Anterior cingulate cortex (tissue), 58 donors: ENCODE measurements at regions not wholly inside any gene's neighbourhood (a gene's known extent, or its start where the extent isn't known, plus 50 kb on each side); places are given as distances from the start of the nearest gene placed in this dataset.

Source experiments
- DNase-seq, 58 donors: peaks; one replicate each; lab custom pipeline; 2025; lab: John Stamatoyannopoulos, UW

DNA sequence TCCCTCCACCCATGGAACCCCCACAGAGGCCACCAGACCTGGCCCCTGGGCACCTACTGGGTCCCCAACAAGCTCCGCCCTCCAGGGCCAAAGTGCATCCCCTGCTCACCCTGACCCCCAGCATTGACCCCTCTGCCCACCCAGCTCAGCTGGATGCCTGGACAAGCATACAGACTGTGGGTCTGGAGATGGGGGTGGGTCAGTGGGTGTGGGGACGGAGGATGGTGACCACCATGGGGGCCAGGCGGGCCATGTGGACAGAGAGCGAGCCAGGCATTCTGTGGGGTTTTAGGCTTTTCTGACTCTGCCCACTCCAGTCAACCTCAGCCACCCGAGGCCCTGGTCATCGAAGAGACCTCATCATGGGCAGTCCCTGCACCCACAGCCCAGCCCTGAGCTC, 183.7 kb downstream of the BRD1 start:
- no peak for DNase-seq

DNA sequence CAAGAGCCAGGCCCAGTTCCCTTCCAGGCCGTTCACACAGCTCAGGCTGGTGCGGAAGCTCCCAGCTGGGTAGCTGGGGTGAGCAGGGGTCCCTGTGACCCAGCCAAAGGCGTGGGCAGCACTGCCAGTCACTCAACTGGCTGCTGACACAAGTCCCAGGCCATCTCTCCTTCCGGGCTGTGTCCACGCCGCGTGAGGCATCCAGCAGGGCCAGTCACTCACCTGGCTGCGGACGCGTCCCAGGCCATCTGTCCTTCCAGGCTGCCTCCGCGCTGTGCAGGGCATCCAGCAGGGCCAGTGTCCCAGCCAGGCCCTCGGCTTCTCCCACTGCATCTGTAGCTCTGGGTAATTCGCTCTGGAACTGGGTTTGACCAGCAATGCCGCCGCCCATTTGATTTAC, 184.2 kb downstream of the BRD1 start:
- DNase-seq, result no peak

DNA sequence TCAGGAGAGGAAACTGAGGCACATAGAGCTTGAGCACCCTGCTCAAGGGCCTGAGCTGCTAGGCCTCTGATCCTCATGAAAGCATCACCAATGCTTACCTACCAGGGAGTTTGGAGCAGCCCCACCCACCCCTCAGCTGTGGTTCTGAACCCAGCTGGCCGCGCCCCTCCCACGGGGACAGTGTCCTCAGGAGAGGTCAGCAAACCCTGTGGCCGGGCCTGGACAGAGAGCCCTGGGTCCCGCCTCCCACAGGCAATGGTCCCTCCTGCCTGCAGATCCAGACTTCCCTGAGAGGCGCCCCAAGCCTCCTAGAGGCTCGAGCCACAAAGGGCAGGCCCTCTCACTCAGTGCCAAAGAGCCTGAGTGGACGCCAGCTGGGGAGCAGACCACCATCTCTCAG, 184.9 kb downstream of the BRD1 start:
- DNase-seq, result no peak

DNA sequence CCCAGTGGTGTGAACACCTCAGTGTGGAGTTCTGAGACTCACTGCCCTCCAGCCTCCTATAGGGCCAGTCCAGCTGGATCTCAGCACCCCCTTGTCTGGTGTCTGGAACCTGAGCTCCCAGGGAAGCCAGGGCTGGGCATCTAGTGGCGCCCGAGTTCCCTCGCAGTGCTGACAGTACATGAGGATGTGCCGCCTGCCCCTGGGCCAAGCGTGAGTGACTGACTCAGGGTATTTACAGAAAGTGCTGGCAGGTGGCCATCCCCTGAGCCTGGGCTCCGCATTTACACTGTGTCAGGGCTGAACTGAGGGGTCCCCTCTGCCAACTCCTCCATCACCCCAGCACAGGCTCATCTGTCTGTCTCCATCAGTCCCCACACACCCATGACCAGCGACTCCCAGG, 185.3 kb downstream of the BRD1 start:
- no peak for DNase-seq

DNA sequence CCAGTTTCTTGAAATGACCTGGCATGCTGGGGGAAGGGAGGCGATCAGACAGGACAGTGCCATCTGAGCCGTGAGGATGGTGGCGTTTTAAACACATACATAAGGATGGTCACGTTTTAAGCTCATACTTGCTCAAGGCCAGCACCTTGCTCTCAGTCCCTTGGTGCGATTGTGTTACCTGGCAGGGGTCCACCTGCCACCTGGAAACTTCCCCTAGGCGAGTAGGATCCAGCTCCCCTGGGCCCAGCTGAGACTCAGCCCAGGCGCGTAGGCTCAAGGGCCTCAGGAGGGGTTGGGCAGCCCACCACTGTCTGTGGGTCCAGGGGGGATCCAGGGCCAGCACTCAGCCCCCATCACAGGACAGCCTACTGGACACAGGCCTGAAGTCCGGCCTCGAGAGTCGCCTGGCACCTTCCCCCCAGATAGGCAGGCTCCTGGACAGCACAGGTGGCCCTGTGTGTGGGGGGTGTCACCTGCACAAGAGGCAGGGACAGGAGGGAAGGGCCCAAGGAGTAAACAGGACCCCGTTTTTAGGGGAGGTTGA, 185.8 kb downstream of the BRD1 start:
- DNase-seq, result no peak

DNA sequence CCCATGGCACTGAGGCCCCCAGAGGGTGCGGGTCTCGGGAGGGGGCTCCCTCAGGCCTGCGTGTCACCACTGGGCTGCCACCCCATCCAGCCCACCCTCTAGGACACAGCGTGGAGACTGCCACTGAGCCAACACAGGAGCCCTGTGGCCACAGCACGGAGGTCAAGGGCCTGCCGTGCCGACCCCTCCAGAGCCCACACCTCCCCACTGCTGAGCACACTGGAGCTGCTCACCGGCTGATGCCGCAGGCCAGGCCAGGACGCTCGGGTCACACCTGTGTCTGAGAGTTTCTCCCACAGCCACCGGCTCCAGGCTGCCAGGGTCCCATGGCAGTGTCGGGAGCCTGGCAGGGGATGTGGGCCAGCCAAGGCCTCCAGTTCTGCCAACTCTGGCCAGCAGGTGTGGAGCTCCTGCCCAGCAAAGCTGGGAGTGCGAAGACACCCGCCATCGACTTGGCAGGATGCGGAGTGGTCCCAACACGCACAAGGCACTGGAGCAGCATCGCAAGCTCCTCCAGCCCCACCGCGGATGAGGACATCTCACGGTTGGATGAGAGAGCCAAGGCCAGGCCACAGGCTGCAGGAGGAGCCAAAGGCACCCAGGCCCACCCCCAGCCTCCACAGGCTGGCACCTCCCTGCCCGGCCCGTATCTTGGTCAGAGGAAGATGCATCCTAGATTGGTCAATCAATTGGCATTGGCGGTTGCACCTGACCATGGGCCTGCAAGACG, 187.1 kb downstream of the BRD1 start:
- no peak for DNase-seq

DNA sequence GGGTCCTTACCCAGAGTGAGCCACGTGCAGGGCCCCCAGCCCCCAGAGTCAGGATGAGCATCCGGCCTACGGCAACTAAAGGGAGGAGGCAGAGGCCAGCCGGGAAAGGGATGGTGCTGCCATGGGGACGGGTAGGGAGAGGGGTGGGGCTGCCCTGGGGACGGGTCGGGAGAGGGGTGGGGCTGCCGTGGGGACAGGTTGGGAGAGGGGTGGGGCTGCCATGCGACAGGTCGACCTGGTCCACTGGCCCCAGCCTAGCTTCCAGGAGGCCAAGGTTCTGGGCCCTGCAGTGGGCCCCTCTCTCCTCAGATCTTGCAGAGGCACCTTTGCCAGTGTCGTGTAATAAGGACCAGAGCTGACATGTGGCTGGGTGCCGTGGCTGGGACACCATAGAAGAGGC, 187.7 kb downstream of the BRD1 start:
- no peak for DNase-seq

DNA sequence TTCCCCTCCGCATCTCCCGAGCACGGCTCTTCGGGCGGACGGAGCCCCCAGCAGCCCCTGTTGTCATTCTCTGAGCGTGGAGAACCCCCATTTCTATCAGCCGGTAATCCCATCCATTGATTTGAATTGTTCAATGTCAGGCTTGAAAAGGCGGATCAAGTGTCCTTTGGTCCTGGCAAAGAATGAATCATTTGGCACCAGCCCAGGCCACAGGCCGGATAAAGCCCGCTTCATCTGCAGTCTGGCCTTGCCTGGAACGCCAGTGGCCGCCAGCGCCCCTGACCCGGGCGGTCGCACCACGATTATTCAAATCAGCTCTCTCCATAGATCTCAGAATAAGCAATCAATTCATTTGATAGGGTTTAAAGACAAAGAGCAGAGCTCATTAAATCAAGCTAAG, 188.9 kb downstream of the BRD1 start:
- peak in 29 of 58 donors; percentile 4 to 79 (median 29) for DNase-seq

DNA sequence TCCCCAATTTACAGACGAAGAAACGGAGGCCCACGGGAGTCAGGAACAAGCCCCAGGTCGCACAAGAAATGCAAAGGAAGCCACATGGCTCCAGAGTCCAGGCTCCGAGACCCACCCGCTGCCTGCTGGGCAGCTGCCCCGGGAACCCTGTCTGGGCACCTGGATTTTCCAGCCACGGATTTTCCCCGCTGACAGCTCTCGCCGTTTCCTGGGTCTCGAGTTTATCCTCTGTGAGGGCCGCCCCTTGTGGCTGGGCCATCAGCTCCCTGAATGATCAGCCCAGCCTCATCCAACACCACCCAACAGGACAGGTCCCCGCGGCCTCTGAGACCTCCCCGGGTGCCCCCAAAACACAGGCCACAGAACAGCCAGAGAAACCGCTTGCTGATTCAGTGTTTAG, 189.7 kb downstream of the BRD1 start:
- no peak for DNase-seq

DNA sequence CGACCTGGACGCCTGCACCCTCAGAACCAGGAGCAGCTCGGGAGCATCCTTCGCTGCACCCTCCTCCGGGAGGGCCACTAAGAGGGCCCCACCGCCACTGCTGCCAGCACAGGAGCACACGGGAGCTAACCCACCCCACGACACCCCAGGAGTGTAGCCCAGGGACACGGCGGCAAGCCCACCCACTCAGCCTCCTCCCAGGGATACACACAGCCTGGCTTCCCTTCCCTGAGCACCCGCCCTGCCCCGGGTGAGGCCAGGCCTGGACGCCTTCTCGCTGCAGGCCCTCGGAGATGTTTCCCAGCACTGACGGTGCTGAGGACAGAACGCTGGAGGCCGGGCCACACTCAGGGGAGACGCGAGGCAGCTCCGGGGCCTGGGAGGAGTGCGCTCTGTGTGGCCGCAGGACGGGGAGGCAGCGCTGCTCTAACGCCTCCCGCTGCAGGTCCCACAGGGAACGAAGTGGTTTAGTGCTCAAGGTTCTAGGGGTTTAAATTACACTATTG, 190.4 kb downstream of the BRD1 start:
- no peak for DNase-seq

DNA sequence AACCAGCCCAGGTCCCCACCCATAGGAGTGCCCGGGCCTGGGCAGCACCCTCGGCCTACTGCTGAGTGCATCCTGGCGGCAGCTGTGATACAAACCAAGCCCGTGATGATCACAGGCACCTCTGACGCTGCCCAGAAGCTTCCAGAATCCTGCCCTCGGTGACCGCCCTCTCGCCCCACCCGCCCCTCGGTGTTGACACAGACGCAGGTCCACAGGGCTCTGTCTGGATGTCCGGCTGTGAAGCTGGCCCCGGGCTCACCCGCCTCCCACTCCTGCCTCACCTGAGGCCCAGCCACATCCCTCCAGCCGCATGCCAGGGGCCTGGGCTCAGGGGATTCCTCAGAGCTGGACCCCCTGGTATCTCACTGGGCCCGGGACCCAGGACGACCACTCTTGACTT, 191.0 kb downstream of the BRD1 start:
- no peak for DNase-seq

DNA sequence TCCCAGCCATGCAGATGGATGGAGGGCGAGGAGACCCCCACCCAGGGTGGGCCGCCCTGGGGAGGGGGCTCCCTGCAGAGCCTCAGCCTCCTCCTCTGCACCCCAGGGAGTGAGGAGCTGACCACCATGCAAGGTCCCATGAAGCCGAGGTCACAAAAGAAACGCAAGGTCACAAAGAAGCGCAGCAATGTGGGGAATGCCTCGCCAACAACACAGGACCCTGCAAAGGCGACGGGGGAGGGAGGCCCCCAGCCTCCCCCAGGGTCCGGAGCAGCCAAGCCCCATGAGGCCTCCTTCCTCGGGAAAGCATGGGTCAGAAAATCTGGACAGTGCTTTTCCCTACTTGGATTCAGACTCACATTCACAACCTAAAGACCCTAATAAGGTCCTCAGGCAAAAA, 191.5 kb downstream of the BRD1 start:
- DNase-seq, result no peak

DNA sequence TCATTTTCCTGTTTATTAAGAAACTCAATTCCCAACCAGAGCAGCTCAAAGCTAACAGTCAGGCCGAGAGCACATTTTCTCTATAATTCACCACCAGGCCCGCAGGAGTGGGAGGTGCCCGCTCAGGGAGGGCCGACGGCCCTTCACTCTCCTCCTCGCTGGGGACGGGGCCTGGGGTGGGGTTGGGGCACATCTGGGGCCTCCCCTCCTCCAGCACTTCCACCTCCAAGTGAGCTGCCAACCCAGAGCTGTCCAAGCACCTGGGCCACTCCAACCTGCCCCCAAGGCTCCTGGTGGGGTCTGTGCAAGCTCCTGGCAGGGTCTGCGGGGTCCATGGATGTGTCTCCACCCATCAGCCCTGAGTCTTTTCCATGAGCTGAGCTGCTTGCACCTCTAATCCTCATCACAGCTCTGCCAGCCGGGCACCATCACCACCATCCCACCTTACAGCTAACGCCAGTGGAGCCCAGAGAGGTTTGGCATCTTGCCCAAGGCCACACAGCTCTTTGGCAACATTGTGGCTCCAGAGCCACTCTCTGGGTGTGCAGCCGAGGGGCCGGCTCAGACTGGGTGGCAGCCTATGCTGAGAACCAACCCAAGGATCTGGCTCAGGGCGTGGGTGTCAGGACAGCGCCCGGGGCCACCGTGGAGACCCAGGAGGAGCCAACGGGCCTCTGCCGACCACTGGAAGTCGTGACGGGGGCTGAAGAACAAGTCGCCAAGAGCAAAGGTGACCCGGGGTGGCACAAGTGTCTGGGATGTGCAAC, 193.5 kb downstream of the BRD1 start:
- DNase-seq, result no peak

DNA sequence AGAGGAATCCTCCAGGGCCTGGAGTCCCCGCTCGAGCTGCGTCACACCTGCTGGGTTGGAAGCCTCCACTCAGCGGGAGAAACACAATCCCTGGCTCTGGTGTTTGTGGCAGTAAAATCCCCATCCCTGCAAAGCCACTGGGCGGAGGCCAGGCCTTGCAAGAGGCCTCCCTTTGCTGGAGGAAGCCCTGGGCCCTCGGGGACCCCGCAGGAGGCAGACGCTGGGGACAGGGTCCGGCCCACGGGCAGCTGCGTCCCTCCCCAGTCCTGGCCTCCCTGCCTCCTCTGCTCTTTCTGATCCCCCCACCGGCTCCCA, 194.7 kb downstream of the BRD1 start:
- DNase-seq, result no peak

DNA sequence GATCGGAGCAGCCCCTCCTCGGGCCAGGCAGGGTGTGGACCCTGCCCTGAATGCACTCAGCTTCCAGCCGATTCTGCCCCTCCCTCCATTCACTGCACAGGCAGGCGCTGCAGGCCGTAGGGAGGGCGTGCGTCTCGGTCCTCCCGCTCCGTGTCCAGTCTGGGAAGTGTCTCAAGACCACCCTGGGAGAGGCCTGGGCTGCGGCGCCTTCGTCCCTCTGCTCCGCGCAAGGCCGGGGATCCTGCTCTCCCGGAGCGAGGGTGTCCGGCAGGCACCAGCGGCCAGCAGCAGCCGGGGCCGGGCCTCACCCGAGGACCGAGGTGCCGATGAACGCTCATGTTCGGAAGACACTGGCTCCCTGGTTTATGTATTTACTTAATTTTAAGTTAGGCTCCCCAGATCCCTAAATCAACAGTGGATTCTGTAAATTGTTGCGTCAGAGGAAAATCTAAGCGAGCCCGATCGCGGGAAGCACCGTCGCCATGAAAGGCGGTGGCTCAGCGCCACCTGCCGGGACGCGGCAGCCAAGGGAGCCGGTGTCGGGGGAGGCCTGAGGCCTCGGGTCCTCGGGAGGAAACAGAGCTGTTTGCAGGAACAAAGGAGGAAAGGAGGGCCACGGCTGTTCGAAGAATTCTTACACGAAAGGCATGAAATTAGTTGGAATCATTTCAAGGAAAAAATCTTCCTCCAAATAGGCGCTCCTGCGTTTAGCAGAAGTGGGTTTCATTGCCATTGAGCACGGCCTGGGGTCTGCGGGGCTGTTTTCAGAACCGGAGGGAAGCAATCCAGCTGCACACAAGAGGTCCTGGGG, 195.3 kb downstream of the BRD1 start:
- DNase-seq, result peak in 55 of 58 donors; percentile 12 to 74 (median 49)

DNA sequence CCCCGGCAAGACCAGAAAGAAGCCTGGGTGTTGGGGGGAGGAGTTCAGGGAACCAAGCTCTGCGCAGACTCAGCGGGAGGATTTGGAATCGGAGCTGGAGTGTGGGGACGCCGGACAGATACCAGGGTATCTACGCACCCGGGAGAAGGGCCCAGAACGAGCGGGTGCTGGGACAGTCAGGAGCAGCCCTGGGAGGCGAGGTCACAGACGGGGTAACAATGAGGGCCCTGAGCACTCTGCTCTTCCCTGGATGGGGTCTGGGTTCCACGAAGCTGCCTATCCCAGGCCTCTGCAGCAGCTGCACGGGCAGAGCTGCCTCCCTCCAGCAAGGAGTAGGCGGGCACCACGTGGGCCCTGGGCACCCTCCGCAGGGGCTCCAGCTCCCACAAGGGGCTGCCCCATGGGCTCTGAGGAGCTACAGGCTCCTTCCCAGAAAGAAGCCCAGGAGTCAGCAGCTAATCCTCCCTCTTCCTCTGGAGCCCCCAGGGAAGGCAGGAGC, 197.2 kb downstream of the BRD1 start:
- no peak for DNase-seq

DNA sequence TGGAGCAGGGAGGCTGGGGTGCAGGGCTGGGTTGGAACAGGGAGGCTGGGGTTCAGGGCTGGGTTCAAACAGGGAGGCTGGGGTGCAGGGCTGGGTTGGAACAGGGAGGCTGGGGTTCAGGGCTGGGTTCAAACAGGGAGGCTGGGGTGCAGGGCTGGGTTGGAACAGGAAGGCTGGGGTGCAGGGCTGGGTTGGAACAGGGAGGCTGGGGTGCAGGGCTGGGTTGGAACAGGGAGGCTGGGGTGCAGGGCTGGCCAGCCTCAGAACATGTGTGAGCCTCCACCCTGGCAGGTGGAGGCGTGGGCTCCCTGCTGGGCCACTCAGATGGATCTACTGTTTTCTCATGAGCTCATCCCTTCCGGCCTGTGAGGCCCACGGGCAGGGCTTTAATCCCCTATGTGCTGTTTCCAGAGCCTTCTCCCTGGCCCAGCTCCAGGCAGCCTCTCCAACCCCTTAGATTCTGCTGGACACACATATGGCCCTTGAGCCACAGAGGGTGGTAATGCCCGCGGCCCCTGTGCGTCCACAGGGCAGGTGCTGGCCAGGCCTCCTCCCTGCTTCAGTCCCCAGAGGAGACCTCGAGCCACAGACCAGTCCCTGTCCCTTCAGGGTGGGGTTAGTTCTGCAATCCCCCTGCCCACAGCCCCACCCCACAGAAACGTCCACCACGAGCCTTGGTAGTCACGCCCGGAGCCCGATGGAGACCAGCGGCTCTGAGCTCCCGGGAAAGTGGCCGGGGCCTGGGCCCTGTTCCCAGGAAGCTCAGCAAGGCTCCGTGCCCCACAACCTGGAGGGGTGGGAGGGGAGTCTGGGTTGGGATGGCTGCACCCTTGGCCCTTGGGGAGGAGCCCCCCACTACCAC, 197.9 kb downstream of the BRD1 start:
- no peak for DNase-seq

DNA sequence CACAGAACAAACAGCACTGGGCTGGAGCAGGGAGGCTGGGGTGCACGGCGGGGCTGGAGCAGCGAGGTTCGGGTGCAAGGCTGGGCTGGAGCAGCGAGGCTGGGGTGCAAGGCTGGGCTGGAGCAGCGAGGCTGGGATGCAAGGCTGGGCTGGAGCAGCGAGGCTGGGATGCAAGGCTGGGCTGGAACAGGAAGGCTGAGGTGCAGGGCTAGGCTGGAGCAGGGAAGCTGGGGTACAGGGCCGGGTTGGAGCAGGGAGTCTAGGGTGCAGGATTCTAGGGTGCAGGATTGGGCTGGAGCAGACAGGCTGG, 198.5 kb downstream of the BRD1 start:
- no peak for DNase-seq

DNA sequence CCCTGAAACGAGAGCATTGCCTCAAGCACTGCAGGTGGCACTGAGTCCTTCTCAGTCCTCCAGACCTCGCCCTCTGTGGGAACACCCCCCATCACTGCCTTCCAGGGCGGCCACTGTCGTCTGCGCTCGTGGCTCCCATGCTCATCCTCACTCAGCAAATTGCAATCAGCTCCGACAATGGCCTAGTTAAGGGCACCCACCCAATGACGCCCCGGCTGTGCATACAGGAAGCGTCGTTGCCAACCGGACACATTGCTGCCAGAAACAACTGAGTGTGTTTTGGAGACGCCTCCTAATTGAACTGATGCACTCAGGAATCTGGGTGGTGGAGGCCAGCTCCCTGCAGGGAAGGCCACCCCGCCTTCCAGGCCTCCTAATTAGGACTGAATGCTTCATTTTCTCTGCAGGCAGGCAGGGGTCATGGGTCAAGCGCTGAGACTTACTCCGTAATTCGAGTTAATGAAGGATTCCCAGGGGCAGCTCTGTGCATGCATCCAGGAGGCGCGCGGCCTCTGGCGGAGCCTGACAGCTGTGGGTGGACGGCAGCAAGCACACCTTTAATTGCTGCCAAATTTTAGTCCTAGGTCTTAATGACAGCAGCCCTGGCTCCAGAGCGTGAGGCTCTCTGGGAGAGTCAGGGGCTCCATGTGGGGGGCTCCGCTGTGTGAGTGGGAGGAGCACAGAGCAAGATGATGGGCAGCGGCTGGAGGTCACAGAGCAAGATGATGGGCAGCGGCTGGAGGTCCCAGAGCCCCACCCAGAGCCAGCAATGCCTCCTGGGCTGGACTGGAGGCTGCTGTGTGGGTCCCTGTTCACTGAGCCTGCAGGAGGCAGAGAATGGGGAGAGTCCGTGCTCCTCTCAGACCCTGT, 199.0 kb downstream of the BRD1 start:
- no peak for DNase-seq
